OCI-LY7 (cell line): ENCODE measurements at regions not wholly inside any gene's neighbourhood (a gene's known extent, or its start where the extent isn't known, plus 50 kb on each side); places are given as distances from the start of the nearest gene placed in this dataset.

Experiments used
- EZH2phosphoT487 ChIP-seq: fragments of 200-600 bp; sonication (generic); IDR thresholded peaks from 2 replicates; pipeline ENCODE4 v1.6.1; 2018; ENCODE audit warnings: low read depth, borderline replicate concordance, mild to moderate bottlenecking, mixed run types, antibody characterized with exemption, low read length, moderate library complexity, mixed read lengths
- TF ChIP-seq, protein P1 (sequence below): fragments of 200-600 bp; sonication (generic); conservative IDR thresholded peaks from 2 replicates; pipeline ENCODE4 v1.5.1; 2014; ENCODE audit warnings: mild to moderate bottlenecking, antibody characterized with exemption, low read length, moderate library complexity, mixed read lengths

DNA sequence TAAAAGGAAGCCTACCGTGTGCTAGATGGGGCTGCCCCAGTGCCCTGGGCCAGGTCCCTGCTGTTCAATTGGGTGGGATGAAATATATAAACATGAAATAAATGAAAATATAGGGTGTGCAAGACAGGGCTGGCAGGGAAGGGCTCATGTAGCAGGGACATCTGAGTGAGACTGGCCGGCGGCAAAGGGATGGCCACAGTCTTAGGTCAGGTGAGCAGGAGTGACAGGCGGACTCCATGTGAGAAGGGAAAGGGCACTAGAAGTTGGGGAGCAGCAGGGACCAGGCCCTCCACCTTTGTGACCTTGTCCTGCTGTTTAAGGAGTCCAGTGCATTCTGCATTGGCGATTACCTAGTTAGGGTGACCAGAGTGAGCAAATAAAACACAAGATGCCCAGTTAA is 207.6 kb upstream of the ZNF32 start:
- no peak for TF ChIP-seq EZH2phosphoT487
- TF ChIP-seq, protein P1, sequence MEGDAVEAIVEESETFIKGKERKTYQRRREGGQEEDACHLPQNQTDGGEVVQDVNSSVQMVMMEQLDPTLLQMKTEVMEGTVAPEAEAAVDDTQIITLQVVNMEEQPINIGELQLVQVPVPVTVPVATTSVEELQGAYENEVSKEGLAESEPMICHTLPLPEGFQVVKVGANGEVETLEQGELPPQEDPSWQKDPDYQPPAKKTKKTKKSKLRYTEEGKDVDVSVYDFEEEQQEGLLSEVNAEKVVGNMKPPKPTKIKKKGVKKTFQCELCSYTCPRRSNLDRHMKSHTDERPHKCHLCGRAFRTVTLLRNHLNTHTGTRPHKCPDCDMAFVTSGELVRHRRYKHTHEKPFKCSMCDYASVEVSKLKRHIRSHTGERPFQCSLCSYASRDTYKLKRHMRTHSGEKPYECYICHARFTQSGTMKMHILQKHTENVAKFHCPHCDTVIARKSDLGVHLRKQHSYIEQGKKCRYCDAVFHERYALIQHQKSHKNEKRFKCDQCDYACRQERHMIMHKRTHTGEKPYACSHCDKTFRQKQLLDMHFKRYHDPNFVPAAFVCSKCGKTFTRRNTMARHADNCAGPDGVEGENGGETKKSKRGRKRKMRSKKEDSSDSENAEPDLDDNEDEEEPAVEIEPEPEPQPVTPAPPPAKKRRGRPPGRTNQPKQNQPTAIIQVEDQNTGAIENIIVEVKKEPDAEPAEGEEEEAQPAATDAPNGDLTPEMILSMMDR: no peak
